Neural progenitor cell (in vitro differentiated cells): ENCODE measurements at regions not wholly inside any gene's neighbourhood (a gene's known extent, or its start where the extent isn't known, plus 50 kb on each side); places are given as distances from the start of the nearest gene placed in this dataset.

ENCODE experiments used
- DNase-seq: peaks from one replicate; pipeline ENCODE4 v3.0.0-alpha.2; 2016; ENCODE audit warnings: low spot score
- H2AFZ ChIP-seq: fragments of 200-600 bp; sonication (generic); replicated peaks from 2 replicates; pipeline ENCODE4 v1.6.1; 2016; ENCODE audit warnings: antibody characterized with exemption
- H3F3A ChIP-seq: fragments of 200-600 bp; sonication (generic); 2 replicates; pipeline ENCODE4 v1.6.1; 2016; ENCODE audit warnings: antibody characterized with exemption, low read depth
- H3K27ac ChIP-seq: fragments of 200-600 bp; sonication (generic); 2 replicates; pipeline ENCODE4 v1.5.1; 2016; ENCODE audit warnings: mild to moderate bottlenecking
- H3K27me3 ChIP-seq: fragments of 200-600 bp; sonication (generic); 2 replicates; pipeline ENCODE4 v1.6.1; 2016; ENCODE audit warnings: mild to moderate bottlenecking, moderate library complexity
- H3K36me3 ChIP-seq: fragments of 200-600 bp; sonication (generic); 2 replicates; pipeline ENCODE4 v1.5.1; 2016
- H3K4me1 ChIP-seq: fragments of 200-600 bp; sonication (generic); 2 replicates; pipeline ENCODE4 v1.6.1; 2016; ENCODE audit warnings: mixed run types
- H3K4me2 ChIP-seq: fragments of 200-600 bp; sonication (generic); 2 replicates; pipeline ENCODE4 v1.6.1; 2016
- H3K4me3 ChIP-seq: fragments of 200-600 bp; sonication (generic); 2 replicates; pipeline ENCODE4 v1.5.1; 2016
- H3K79me2 ChIP-seq: fragments of 200-600 bp; sonication (generic); 2 replicates; pipeline ENCODE4 v1.6.1; 2016; ENCODE audit warnings: low read depth
- H3K9ac ChIP-seq: fragments of 200-600 bp; sonication (generic); 2 replicates; pipeline ENCODE4 v1.6.1; 2016
- H3K9me3 ChIP-seq: fragments of 200-600 bp; sonication (generic); 2 replicates; pipeline ENCODE4 v1.5.1; 2016; ENCODE audit warnings: low read depth
- H4K20me1 ChIP-seq: fragments of 200-600 bp; sonication (generic); 2 replicates; pipeline ENCODE4 v1.6.1; 2016; ENCODE audit warnings: low read depth
- H3K27ac Mint-ChIP-seq: 3 replicates; pipeline ENCODE4 v1.8.0; 2021; ENCODE audit warnings: mixed read lengths
- H3K27me3 Mint-ChIP-seq: 2 replicates; pipeline ENCODE4 v1.8.0; 2022; ENCODE audit warnings: low read depth, mild to moderate bottlenecking, inconsistent platforms, moderate library complexity, mixed read lengths; ENCODE audit not compliant: insufficient read depth
- H3K36me3 Mint-ChIP-seq: 3 replicates; pipeline ENCODE4 v1.8.0; 2021; ENCODE audit warnings: mixed read lengths
- H3K4me1 Mint-ChIP-seq: 3 replicates; pipeline ENCODE4 v1.8.0; 2021; ENCODE audit warnings: mixed read lengths
- H3K4me3 Mint-ChIP-seq: 3 replicates; pipeline ENCODE4 v1.8.0; 2021; ENCODE audit warnings: mild to moderate bottlenecking, moderate library complexity, mixed read lengths
- H3K9me3 Mint-ChIP-seq: 3 replicates; pipeline ENCODE4 v1.8.0; 2020; ENCODE audit warnings: mixed read lengths
- CTCF ChIP-seq: fragments of 200-600 bp; sonication (generic); IDR thresholded peaks from 2 replicates; pipeline ENCODE4 v1.5.1; 2017; ENCODE audit warnings: antibody characterized with exemption, mild to moderate bottlenecking
- EZH2 ChIP-seq: fragments of 200-600 bp; sonication (generic); IDR thresholded peaks from 2 replicates; pipeline ENCODE4 v1.6.1; 2017; ENCODE audit warnings: antibody characterized with exemption, mild to moderate bottlenecking, moderate library complexity
- EZH2phosphoT487 ChIP-seq: fragments of 200-600 bp; sonication (generic); IDR thresholded peaks from 2 replicates; pipeline ENCODE4 v1.6.1; 2017; ENCODE audit warnings: antibody characterized with exemption

- peaks cover 10% of the 10 kb centered on the region for H3K4me1 ChIP-seq
- peaks cover 3% of the 10 kb centered on the region for H3K9me3 ChIP-seq
- no peak overlapping the region for H3K27ac ChIP-seq
- no peak for TF ChIP-seq EZH2phosphoT487
- TF ChIP-seq EZH2: no peak
- TF ChIP-seq CTCF: no peak
- H3K27me3 ChIP-seq: no peaks in the 10 kb centered on the region
- H3K4me2 ChIP-seq: no peak overlapping the region
- Mint-ChIP-seq H3K36me3 (peaks cover 5% of the 10 kb centered on the region), H3K27ac (no peak overlapping the region), H3K4me1 (peaks cover 26% of the 10 kb centered on the region), H3K4me3 (no peak overlapping the region), H3K27me3 (no peaks in the 10 kb centered on the region), H3K9me3 (peaks cover 13% of the 10 kb centered on the region)
- H2AFZ ChIP-seq: no peak overlapping the region
- H3K36me3 ChIP-seq: no peaks in the 10 kb centered on the region
- H3K79me2 ChIP-seq: no peaks in the 10 kb centered on the region
- no peak overlapping the region for H3K9ac ChIP-seq
- H4K20me1 ChIP-seq: no peaks in the 10 kb centered on the region
- H3F3A ChIP-seq: no peaks in the 10 kb centered on the region
- DNase-seq: no peak
- H3K4me3 ChIP-seq: no peak overlapping the region
Measured at GRCh38 chr21:32055305-32055704, 182.5 kb downstream of the HUNK start.
